GM19324 (cell line): ENCODE measurements at regions not wholly inside any gene's neighbourhood (a gene's known extent, or its start where the extent isn't known, plus 50 kb on each side); places are given as distances from the start of the nearest gene placed in this dataset.

Experiments used
- ATAC-seq: cut with Tn5 transposase; IDR thresholded peaks from one replicate; pipeline ENCODE4 v1.9.1; 2021; ENCODE audit warnings: mild to moderate bottlenecking, moderate library complexity; ENCODE audit not compliant: unreplicated experiment, low FRiP score

DNA sequence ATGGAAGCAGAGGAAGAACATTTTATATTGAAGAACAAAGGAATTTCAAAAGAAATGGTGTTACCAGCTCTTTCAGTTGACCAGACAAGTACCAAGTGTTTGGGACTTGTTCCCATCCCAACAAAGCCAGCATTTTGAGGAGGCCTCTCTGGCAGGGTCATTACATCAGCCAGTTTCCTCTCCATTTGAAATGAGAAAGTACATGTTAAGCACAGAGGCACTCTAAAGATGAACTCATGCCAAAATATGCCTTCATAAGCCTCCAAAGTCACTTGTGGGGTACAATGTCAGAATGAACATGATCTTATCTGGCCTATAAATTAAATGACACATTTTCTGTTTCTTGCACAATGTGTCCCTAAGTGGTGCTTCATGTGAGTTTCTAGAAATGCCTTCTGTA lies 223.9 kb downstream of the PRL start:
- ATAC-seq = no peak

DNA sequence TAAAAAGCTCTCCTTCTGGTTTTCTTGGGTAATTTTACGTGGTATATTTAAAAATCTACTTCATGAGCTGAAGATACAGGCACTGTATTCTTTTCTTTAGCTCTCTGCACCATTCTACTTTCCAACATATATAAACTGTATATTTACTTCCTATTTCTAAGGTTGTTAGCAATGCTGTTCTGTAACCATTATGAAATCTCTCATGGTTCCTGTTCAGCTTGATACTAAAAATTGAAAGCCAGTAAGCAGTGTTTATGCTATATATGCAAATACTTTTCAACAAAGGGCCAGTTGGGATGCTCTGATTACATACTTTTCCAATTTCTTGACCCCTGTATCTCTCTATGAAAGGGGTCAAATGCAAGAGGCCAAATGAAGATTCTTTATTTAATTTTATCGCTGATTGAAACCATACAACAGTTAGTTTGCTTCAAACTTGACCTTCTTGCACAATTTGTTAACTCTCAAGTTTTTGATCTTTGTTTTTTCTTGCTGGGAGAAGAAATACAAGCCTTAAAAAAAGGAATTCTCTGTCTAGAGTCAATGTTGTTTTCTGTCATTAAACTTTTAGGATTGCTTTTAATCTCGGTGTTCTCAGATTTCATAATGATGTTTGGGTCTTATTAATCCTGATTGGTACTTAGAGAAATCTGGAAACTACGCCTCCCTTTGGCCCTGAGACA lies 223.2 kb downstream of the PRL start:
- ATAC-seq = no peak

DNA sequence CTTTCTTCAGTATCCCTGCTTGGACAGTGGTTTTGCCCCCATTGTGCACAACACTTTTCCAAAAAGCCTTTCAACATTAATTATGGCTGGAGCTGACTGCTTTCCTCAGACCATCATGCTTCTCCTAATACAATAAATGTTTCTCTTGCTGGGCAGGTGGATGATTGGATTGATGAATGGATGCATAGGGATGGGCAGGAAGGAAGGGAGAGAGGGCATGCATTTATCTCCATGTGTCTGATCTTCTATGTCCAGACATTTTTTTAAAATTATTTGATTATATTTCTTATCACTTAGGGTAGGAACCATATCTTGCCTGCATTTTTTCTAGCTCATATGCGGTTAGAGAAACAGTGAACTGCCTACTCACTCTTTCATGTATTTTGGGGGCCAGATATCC lies 218.5 kb downstream of the PRL start:
- no peak for ATAC-seq

DNA sequence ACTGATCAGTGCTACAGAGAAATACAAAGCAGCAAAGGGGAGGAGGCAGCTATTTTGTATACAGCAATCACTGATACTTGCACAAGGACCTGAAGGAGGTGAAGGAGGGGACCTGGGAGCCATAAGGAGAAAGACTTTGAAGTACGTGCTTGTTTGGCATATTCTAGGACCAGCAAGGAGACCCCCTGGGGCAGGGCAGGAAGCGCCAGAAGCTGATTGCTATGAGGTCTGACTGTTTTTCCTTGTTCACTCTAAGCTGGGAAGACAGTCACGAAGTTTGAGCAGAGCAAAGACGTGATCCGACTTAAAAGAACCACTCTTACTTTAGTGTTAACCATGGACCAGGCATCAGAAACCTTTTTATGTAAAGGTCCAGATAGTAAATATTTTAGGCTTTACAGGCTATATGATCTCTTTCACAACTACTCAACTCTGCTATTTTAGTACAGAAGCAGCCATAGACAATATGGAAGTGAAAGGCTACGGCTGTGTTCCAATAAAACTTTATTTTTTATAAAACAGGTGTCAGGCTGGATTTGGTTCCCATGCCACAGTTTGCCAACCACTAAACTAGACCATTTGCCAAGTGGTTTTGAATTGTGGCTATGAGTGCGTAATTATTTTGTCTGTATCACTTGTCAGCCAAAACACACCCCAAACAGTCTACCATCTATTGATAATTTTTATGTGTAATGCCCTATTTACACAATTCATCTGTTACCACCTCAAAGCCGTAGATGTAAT lies 217.9 kb downstream of the PRL start:
- ATAC-seq = no peak

DNA sequence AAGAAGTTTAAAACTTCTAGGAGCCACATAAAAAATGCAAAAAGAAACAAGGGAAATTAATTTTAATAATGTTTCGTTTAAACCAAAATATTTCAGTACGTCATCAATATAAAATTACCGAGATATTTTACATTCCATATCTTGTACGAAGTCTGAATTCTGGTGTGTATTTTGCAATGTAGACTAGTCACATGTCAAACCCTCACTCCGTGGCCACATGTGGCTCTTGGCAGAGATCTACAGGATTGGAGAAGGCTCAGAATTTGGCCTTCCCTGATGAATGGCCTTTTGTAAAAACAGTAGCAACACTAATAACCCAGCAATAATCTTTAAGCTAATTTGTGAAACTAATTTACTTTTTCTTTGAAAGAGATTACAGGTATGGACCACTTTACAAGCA lies 217.1 kb downstream of the PRL start:
- ATAC-seq = no peak

DNA sequence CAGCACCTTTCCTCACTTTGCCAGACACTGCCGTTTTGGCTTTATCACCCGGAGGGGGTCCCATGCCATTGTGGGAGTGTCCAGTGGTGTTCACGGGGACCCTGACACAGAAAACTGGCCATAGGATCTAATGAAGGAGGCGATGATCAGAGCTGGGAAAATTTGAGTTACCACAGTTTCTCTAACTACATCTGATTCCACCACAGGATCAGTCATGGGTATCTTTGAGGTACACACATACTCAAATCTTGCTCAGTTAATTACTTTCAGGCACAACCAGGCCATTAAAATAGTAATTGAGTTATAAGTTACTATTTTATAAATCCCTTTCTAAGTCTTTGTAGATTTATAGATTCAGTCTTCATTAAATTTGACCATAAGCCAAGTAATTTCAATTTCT lies 215.1 kb downstream of the PRL start:
- no peak for ATAC-seq

DNA sequence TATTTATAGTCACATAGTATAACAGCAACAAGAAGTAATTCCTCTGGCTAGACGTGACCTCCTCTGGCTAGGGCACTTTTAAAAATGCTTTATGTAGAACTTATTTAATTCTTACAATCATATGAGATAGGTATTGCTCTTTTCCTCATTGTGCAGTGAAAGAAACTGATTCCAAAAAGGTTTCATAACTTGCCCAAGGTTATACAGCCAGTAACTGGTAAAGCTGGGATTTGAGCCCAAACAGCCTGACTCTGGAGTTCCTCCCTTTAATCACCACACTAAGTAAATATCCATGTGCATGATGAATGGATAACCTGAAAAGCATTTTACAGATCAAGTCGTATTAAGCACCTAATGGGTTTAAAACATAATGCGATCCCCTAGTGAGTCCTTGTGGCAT lies 214.6 kb downstream of the PRL start:
- ATAC-seq = no peak

DNA sequence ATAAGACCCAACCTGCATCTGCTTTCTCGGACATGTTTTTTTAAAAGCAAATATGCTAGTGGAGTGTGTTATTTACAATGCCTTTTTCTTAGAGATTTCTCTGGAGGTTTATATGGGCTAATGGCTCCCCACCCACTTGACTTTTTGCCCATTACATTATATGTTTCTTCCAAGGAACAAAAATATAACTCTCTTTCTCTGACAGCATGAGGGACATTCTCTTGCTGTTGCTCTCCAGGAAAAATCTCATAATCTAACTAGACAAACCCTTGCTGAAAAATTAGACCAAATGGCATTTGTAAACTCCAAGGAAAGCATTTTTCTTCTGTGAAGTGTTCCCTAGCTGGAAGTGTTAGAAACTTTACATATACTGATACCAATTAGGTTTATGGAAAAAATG lies 213.7 kb downstream of the PRL start:
- no peak for ATAC-seq

DNA sequence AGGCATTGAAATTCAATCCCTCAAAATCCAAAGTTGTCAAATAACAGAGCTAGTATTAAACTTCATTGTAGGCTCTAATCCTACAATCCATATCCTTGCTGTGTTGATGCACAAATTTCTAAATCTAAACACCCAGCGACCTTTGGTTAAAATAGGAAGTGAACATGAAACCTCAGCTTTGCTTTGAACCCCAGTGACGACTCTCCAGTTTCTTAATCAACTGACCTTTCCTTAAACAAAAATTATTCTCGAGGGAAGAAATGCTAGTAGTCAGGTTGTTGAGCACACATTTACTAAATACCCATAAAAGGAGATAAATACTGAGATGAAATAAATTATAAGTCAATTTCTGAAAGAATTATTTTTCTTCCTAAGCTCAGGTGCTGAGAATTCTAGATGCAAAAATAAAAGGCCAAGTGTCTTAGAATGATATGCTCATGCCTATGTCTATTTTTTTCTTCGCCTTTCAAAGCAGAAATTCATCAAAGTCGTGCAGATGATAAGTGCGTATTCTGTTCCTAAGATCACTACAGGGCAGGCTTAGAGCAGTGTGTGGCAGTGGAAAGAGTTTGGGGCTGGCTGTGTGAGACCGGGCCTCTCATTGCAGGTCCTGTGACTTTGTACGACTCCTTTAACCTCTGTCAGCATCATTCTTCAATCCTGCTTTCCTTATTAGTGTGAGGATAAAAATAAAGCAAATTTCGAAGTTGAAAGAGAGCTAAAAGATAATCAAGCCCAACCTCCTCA lies 208.7 kb downstream of the PRL start:
- ATAC-seq = no peak

DNA sequence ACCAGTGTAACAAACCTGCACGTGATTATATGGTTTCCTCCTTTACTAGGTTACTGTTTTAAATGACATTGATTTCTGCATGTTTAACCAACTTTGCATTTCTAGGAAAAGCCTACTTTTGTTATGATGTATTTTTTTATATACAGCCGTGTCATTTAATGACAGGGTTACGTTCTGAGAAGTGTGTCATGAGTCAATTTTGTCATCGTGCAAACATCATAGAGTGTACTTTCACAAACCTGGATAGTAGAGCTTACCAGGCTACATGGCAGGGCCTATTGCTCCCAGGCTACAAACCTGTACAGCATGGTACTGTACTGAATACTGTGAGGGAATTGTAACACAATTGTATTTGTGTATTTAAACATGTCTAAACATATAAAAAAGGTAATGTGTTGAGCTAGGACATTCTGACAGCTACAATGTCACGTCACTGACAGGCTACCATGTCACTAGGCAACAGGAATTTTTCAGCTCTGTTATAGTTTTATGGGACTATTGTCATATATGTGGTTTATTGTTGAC lies 205.3 kb downstream of the PRL start:
- no peak for ATAC-seq

DNA sequence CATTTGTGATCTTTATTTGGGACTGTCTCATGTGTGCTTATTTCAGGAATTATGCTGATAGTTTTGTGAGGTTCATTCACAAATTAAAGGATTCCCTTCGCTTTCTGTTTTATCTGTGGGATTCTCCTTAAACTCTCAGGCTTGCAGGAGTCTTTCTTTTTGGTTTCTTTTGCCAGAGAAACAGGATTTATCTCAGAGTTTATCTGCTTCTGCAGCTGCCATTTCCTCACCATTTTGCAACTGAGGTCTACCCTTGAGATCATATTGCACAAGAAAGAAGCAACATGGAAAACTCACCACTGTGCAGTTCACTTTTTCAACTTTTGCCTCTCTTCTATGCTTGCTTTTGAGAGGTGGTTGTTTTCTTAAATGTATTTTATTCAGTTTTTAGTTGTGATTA lies 201.0 kb downstream of the PRL start:
- ATAC-seq = no peak

DNA sequence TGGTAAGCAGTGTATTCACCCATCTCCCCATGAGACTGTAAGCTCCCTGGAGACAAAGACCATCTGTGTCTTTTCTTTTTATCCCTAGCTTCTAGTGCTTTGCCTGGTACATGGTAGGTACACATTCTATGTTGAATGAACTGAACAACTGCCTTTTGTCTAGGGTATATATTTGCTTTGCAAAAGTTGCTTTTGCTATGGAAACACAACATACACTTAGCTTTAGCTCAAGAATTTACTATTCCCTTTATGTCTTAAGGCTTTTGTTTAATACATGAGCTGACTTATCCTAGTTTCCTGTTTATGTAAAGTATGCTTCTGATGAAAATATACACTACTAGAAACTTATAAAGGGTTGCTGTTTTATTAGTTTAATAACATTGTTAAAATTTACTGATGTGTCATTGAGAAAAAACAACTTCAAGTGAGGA lies 198.2 kb downstream of the PRL start:
- no peak for ATAC-seq

DNA sequence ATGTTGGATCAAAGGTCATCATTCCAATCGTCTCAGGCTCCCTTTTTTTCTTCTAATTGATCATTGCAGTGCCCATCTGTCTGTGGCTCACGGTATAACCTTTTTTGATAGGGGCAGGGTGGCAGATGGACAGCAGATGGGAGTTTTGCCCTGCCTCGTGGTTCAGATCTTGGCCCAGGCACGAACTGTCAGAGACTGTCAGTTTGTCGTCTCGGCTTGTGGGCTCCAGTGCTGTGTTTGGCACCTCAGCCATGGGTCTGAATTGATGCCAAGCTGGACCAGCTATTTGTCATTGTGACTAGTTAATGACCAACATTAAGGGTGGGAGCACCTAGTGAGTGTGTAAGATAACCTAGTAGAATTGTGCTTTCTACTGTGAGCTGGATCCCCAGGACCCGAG lies 197.6 kb downstream of the PRL start:
- ATAC-seq = no peak

DNA sequence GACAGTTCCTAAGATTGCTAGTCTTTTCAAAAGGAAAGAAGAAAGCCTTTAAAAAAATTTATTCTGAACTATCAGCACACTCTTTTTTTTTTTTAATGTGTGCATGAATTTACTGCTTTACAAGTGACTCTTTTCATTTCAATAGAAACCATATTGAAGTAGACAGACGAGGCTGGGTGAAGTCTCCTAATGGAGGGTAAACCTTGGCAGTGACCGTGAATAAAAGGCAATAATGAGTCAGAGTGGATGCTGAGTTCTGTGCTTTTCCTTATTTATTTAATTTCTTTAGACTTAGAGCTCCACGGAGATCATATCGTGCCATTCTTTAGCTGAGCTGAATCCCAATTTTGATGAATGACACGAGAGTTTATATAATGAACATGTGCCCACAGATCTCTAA lies 196.9 kb downstream of the PRL start:
- no peak for ATAC-seq

DNA sequence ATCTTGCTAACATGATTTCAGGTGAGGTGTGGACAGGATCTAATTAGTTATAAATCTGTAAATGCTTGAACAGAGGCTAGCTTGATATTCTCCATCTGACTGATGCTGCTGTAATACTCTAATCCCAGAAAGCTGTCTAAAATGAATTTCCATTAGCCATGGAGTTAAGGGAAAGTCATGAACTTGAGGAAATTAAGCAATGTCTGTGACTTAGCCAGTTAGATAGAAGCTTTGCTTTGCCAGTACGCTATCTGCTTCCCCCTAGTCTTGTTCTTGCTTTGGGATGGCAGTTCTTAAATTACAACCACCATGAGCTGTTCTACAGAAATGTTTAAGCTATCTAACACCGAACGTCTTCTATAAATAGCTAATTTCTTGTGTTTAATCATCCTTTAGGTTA lies 195.7 kb downstream of the PRL start:
- ATAC-seq = no peak

DNA sequence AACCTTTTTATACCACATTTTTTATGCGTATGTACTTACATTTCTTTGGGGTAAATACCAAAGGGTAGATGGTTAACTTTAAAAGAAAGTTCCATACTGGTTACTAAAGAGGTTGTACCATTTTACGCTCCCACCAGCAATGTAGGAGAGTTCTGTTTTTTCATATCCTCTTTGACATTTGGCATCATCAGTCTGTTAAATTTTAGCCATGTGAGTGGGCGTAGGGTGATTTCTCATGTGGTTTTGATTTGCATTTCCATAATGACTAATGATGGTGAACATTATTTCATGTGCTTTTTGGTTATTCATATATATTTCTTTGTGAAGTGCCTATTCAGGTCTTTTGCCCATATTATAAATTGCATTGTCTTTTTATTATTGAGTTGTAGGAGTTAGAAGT lies 194.2 kb downstream of the PRL start:
- ATAC-seq = peak; percentile 55

DNA sequence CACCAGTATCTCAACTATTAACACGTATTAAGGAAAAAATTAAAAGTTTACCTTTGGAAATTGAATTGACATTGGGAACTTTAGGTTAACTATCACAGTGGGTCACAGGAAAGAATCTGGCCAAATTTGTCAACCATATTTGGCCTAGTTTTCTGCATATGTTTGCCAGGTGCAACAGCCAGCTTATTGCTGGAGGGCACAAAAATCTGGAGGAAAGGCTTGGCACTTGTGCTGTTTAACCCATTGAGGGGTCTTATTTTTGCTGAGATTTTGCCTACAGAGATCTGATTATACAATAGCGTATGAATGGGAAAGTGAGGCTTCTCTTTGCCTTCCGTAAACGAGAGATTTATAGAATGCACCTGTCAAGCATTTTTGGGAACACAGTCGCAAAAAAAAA lies 190.4 kb downstream of the PRL start:
- ATAC-seq = no peak

DNA sequence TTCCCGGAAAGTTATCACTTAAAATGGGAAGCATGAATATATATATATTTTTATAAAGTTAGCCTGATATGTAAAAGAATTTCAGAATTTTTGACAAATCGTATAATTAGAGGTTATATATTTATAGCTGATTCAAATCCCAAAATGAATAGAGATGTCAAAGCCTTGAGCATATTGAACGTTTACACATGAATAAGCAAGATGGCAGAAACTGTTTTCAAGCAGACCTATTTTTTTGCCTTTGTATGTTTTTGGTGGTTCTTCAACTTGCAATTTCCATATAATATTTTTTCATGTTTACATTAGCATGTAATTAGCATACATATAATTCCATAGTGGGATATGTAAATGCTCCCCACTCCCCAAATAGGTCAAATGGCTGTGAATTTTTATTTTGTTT lies 189.9 kb downstream of the PRL start:
- no peak for ATAC-seq

DNA sequence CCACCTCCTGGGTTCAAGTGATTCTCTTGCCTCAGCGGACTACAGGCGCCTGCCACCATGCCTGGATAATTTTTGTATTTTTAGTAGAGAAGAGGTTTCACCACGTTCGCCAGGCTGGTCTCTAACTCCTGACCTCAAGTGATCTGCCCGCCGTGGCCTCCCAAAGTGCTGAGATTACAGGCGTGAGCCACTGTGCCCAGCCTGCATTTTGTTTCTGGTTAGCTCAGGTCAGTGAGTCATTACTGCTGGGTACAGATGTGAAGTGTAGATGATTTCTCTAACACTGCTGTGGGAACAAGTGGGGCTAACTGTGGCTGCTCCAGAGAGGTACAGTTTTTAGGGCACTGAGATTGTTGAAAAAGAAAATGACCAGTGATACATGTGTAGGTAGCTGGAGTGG lies 188.6 kb downstream of the PRL start:
- ATAC-seq = no peak

DNA sequence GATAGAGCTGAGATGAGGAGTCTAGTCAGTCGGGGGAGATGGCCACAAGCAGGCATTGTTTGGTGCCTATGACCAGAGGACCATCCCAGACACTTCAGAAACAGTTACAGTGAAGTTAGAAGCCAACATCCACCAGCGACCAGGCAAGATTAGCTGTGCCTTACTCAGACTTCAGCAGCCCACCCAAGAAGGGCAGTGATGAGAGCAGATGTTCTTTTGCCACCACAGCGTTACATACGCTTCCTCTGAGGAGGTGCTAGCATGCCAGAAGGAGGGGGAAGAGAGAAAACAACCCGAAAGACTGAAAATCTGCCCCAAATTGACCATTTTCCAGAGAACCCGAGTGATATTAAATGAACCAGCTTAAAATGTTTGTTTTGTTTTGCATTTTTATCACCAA lies 186.8 kb downstream of the PRL start:
- no peak for ATAC-seq

DNA sequence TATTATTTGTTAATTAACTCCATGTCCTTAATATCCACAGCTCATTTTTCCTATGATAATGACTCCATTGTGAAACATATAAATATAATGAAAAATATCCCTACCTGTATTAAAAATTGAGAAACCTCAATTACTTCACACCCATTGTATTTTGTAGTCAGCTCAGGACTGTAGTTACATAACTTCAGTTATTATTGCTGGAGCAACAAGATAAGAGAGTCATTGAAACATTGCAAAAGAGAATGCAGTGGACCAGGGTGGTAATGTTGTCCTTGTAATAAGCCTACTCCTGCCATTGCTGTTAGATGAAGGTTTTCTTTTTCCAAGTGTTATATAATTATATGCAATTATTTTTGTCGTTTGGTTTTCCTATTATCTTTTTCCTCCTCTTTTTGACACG lies 184.4 kb downstream of the PRL start:
- ATAC-seq = no peak
